ENCODE measurements at regions not wholly inside any gene's neighbourhood (a gene's known extent, or its start where the extent isn't known, plus 50 kb on each side); places are given as distances from the start of the nearest gene placed in this dataset.

- TF ChIP-seq CTCF (IDR thresholded peaks at IDR 0.05) (no peak), POLR2AphosphoS5 (IDR thresholded peaks at IDR 0.05) (no peak), POLR2A (IDR thresholded peaks at IDR 0.05) (no peak)
Observed at GRCh38 chr4:111992351-111993168, 152.7 kb upstream of the FAM241A start.
